Middle frontal gyrus (tissue), 1 donor: ENCODE measurements at regions not wholly inside any gene's neighbourhood (a gene's known extent, or its start where the extent isn't known, plus 50 kb on each side); places are given as distances from the start of the nearest gene placed in this dataset.
"Not testable (repeated sequence)": the region's sequence is repeated elsewhere in the genome, so short reads cannot be mapped to it uniquely, and the experiment has no call there.

Source experiments
- DNase-seq: peaks from one replicate; pipeline ENCODE4 v3.0.0-alpha.2; 2015; ENCODE audit warnings: low spot score; ENCODE audit errors: extremely low spot score

DNA sequence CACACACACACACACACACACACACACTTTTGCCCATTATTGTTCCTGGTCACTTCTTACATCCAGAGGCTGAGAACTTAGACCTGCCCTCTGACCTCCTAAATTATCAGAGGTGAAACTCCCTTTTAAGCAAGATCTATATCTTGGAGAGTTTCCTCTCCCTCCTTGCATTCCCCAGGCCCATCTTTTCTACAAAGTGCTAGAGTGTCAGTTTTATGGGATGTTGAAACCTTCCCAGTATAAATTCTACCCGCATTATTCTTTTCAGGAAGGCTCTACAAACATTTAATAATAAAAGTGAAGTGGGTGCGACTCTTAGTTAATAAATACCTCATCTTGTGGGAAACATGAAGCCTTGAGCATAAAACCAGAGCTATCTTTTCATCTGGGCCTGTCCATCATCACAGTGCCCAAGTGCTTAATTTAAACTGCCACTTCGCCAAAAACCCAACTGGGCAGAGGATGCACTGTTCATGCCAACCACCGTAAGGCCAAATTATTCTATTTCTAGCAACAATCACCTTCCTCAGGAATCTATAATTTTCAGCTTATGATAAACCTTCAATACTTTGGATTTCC, 458.2 kb upstream of the RUNX1 start:
- no peak for DNase-seq

DNA sequence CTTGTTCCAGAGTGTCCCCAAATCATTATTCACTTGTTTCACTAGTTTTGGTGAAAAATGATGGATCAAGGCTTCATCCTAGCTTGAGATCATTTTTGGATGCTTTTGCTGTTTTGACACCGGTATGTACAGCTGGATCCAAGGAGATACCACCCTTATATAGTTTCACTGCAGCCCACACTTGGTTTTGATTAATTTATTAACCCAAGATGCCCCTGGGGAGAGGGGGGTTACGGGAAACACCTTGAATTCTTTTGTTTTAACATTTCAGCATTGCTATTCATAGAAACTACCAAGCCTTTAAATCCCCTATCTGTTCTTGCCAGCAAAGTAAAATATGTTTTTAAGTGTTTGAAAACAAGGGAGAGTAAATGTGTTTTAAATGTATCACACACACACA, 457.7 kb upstream of the RUNX1 start:
- no peak for DNase-seq

DNA sequence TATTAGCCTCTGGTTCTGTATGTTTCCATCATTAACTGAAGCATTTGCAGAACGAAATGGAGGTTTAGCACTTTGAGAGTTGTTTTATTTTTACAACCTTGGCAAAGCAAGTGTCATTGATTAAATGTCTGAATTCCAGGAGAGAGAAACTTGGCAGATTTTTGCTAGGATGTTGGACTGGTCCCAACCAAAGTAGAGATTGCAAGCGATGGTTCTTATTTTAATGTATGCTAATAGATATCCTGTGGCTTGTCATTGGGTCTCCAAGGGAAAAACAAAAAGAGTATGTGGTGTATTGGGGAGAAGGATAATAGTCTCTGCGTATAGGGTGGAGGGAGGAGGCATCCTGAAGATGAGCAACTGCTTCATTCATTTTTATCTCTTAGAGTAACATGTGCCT, 457.2 kb upstream of the RUNX1 start:
- DNase-seq = no peak

DNA sequence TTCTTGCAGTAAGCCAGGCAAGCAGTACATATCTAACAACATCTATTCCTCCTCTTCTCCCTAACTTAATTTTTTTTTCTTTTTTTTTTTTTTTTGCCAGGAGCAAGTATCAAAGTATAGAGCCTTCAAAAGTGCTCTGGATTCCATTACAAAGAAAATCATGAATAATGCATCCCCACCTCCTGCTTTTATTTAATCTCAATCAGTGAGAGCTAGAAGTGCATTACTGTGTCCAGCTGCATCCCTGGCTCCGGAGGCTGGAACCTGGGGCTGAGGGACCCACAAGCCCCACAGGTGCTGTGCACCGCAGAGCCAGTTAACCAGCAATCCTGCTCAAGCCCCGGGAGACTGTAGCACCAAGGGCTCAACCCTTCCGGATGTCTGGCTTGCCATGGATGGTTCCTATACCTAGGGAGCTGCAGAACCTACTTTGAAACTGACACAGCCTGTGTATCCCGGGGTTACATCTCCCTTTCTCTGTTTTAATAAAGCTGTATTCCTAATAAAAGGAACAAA, 455.9 kb upstream of the RUNX1 start:
- DNase-seq = no peak

DNA sequence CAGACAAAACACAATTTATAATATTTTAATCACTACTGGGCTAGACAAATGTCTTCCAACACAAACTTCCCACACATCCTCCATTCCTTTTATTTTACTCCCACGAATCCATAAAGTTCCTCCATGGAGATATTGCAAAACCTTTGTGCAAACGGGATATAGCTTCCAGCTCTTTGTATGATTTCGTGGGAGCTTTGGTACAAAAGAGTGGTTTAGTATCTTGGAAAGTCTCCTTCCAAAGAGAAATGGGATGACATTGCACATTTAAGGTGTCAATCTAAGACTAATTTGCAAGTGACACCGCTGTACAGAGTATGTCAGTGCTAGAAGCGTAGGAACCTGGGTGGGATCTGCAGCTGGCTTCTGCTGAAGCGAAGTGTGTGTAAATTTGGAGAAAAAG, 455.2 kb upstream of the RUNX1 start:
- DNase-seq = no peak

DNA sequence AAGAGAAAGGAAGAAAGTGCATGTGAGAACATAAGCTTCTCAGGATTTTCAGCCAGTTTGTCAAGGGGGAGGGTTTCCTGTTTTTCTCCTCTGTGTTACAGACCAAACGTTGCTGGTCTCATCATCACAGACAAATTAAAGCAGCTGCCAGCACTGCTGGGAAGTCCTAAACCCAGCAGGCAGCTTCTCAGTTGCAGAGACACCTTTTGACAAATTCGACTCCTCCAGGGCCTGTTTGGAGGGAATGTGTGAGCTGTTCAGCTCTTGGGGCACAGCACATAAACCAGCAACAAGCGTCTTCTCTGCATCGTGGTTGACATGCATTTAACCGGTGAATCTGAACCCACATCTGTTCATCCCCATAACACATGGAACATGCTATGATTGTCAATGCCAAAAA, 454.6 kb upstream of the RUNX1 start:
- DNase-seq = no peak

DNA sequence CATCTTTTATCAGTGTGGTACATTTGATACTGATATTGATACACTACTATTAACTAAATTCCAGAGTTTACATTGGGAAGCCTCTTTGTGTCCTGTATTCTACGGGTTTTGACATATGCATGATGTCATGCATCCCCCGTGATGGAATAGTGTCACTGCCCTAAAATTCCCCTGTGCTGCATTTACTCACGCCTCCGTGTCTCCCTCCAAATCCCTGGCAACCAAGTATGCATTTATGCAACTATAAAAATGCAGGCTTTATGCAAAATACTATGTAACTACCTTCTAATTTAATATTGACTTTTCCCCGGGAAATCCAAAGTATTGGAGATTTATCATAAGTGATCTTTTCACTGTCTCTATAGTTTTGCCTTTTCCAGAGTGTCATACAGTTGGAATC, 453.7 kb upstream of the RUNX1 start:
- no peak for DNase-seq

DNA sequence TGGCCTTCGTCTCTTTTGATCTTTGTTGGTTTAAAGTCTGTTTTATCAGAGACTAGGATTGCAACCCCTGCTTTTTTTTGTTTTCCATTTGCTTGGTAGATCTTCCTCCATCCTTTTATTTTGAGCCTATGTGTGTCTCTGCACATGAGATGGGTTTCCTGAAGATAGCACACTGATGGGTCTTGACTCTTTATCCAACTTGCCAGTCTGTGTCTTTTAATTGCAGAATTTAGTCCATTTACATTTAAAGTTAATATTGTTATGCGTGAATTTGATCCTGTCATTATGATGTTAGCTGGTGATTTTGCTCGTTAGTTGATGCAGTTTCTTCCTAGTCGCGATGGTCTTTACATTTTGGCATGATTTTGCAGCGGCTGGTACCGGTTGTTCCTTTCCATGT, 448.4 kb upstream of the RUNX1 start:
- DNase-seq = not testable (repeated sequence)

DNA sequence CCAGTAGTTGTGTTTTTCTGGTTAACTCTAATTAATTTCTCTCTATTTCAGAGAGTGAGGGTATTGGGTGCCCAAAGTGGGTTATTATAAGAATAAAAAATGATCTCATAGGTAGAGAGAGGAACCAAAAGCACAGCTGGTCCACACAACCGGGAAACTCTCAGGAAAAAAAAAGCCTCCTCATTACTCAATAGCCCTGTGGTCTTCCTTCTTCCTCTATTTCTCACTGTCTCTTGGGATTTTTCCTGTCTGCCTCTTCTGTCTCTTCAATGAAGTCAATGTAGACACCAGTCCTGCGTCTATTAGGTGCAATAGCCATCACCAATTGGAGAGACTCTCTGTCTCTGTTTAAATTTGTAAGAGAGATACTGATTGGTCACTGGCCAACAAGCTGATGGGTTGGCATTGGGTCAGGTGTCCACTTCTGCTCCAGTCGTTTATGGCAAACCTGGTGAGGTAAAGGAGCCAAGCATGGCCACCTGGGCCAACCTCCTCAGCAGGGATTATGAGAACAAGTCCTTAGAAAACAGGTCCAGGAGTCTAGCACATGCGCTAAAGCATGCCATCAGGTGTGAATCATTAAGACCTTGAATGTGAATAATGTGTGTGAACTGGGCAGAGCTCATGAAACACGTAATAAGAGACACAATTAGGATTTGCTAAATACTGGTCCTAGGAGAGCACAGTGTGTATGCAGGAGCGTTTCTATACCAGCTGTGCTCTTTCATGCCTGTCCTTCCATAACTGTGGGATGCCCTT, 443.0 kb upstream of the RUNX1 start:
- DNase-seq = no peak

DNA sequence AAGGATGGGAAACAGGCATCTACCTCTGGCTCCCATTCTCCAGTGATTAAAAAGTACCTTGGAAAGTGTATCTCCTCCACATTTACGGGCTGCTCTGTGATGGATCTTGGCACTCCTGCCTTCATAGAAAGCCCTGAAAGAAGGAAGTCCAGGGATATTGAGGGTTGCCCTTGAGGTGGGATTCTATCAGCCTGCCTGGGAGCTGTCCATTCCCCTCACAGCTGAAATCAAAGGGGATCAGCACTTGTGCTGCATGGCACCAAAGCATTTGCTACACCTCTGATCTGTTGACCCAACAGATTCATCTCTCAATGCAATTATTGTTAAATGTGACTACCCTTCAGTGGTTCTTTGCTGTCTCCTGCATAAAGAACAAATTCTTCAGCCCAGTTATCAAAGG, 442.0 kb upstream of the RUNX1 start:
- DNase-seq = no peak

DNA sequence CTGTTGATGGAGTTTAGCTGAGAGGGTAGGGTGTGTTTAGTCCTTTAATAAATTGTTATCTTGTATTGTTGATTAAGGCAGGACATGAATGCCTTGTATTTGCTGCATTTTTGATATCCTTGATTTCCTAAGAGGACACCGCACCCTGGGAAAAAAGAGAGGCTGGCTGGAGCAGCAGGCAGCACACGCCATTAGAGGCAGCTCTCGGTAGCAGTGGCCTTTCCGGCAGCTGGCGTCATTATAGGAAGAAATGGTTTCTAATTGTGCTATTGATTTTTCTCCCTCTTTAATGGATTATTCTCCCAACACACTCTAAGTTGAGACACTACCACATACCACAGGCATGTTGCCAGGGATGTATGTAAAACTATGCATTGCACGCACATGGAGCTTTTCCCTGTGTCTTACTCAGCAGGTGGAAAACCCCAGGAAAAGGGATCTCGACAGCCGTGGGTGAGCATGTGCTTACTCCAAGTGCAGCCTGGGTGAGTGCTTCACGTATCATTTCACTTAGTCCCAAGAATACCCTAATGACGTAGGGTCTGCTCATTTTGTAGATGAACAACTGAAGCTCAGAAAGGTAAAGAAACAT, 440.4 kb upstream of the RUNX1 start:
- DNase-seq = no peak

DNA sequence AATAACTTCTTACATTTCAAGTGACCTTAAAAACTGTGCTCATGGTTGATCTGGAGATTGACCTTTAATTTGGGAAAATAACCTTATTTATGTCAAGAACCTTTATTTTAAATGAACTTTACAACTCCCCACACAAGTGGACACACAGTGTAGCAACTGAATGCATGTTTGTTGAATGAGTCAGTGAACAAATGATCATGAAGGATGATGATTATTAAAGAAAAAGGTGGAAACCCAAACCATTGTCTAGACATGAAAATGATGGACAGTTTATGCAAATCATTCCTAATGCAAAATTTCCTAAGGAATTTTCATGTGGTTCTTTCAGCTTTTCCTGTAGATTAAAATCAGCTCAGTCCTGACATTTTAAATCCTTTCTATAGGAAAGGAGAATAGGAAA, 439.8 kb upstream of the RUNX1 start:
- no peak for DNase-seq

DNA sequence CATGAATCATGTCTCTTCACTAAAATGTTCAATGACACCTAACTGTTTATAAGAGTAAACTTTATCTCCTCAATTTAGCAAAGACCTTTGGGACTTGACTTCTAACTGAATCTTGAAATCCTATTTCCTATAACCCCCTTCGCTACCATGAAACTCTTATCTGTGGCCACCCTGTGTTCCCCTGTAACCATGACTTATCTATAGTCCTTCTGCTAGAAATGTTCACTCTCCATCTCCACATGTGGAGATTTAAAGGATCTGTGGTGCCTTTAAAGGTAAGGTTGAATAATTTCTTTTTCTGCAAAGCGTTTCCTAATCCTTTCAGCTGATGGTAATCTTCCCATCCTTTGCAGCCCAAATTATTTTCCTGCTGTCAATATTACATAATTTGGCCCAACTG, 436.3 kb upstream of the RUNX1 start:
- no peak for DNase-seq

DNA sequence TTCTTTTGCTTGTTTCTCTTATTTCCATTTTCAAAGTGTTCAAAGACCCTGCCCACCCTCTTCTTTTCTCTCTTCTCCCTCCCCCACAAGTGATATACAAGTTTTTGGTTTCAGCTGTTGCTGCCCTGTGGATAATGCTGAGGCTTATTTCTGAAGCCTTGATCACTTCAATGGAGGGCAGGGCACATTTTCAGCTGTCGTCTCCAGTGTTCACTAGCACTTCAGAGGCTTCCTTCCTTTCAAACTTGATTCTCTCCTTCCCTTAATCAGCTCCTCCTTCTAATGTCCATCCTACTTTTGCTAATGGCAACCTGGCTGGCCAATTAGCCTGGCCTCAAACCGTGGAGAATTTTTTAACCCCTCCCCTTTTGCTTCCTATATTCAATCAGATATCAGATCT, 435.7 kb upstream of the RUNX1 start:
- no peak for DNase-seq

DNA sequence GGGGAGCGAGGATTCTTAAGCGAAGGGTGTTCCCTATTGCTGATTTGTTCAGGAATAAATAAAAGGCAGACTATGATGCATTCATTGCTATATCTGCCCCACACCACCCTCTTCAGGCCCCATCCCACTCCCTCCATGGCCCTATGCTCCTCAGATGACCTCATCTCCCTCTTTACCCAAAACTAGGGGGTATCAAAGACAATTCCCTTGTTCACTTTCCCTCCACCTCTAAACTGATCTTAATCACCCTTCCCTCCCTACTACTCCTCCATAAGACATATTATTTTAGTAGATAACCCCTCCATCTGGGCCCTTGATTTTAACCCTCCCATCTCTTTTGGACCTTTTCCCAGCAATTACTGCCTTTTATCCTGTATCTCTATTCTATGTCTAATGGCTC, 434.9 kb upstream of the RUNX1 start:
- DNase-seq = no peak

DNA sequence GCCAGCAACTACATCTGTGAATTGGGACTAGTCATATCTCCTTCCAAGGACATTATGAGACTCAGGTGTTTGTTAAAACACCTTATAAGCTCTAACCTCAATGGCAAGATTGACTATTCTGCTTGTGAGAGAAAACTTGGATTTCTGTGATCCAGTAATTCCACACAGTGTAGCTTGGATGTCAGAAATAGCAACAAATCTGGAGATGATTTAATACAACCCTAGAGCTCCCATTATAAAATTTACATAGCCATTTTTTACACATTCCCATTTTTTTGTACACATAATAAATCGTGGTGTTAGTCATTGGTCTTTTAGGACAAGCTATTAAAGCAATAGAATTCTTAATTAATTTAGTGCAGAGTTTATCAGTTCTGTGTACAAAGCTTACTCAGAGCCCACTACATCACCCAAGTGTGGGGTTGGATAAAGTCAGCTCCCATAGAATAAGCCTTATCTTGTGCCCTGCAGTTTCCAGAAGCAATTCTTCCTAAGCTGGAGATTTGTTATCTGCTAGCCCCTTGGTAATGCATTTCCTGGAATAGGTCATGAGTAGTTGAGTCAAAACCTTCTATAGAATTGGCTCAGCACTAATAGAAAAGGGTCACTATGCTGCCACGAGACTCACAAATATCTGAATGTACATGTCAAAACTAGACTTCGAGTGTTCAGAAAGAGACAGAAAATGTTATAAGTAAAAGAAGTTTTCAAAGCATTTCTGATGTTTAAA, 434.0 kb upstream of the RUNX1 start:
- no peak for DNase-seq

DNA sequence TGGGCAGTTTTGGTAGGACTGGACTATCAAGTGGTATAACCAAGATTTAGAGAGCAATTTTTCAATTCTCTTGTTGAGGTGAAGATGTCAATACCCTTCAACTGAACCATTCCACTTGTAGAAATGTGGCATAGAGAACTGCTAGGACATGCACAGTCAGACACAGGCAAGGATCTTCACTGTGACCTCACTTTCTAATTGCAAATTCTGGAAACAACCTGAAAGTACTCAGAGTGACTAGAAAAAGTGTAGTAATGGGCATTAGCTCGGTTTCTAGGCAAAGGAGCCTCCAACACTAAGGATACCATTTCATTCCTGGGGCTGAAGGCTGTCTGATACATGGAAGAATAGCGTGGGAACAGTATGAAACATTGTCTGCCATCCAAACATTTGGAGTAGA, 433.0 kb upstream of the RUNX1 start:
- DNase-seq = no peak

DNA sequence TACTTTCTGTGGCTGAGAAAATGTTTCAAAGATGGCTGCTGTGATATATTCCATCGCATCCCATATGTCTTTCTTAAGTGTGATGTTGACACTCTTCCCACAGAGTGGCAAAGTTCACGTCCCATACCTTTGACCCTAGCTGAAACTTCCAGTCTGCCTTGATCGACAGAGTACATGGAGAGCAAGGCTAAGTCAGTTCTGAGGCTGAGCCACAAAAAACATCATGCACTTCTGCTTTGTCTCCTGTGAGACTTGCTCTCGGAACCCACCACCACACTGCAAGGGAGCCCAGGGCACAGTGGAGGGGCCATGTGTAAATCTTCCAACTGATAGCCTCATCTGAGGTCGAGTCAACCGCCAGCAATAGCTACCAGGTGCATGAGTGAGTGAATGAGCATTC, 431.9 kb upstream of the RUNX1 start:
- DNase-seq = no peak

DNA sequence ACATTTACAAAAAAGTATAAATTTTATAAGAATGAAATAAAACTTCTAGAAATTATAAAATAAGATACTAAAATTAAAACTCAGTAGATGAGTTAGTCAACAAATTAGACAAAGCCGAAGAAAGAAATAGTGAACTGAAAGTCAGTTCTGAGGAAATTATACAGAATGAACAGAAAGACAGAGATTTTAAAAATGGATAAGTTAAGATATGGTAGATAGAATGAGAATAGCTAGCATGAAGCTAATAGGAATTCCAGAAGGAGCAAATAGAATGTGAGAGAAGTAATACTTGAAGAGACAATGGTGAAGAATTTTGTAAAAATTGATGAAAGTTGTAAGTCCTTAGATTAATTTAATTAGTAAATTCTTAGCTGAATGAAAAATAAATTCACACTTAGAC, 430.4 kb upstream of the RUNX1 start:
- no peak for DNase-seq

DNA sequence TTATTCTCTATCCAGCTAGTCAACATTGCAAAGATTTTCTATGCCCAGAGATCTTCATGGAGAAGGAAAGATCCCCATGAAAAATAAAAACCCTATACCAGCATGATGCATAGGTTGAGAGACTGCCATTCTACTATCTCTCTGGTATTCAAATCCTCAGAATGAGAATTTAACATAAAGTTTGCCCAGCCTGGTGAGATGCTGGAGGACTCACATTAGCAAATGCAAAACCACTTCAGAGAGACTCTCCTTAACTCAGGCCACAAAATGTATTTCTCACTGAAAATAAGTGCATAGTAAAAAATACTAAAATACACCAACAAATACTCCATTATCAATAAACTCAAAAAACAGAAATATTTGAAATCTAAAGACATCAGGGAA, 430.0 kb upstream of the RUNX1 start:
- DNase-seq = no peak

DNA sequence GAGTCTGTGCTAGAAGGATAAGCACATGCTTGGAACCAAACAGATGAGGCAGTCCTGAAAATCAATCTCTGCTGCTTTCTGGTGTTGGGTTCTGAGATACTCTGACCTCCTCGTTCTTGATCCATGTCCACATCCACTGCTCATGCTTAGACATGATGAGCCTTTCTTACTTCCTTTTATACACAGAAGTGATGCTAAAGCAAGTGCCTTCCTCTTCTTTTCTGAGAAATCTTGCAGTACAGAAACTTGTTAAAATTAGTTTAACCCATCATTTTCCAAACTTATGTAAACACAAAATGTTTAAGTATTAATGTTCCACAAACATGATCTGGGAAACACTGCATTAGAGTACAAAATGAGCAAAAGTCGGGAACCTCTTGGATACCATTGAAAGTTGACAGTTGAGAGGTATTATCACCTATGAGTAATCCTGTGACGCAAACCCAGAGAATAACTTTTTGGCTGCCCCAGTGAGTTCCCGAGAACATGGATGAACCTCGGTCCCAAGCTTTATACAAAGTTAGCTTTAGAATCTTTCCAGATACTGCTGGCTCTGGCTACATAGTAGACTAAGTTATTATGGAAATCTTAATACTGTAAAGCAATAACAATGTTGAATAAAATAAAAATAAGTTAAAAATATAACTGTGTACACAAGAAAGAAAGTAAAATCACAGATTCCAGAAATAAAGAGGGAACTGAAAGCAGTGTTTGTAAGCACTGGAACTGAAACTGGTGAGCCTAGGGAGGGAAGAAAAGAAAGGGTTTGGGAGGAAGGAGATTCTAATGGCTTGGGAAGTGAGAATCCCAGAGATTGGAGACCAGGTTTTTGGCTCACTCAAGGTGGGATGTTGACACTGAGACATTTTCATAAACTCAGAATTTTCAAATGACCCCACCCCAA, 429.3 kb upstream of the RUNX1 start:
- no peak for DNase-seq
